ENCODE measurements at regions not wholly inside any gene's neighbourhood (a gene's known extent, or its start where the extent isn't known, plus 50 kb on each side); places are given as distances from the start of the nearest gene placed in this dataset.
"Not testable (repeated sequence)": the region's sequence is repeated elsewhere in the genome, so short reads cannot be mapped to it uniquely, and the experiment has no call there.

DNA sequence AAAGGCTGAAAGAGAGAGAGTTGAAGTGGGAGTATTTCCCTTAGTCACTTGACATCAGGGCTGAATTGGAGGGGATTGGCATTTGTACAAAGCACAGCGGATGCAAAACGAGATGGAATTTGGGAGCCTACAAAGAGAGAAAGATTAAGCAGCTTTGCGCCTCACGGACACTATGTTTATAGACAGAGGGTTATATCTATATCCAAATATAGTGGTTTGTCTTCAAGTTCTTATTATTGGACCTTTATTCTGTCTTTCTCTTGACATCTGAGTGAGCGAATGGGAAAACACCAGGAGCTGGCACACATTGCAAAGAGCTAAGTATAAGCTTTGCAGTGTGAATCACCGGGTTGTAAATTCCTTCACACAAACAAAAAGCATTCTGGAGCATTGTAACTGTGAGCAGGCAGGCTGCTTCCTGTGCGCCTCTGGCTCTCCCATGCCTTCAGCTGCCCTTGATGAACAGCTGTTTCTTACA, 500.2 kb downstream of the STIM2 start:
- DNase-seq (ENCODE audit: low spot score) = no peak

DNA sequence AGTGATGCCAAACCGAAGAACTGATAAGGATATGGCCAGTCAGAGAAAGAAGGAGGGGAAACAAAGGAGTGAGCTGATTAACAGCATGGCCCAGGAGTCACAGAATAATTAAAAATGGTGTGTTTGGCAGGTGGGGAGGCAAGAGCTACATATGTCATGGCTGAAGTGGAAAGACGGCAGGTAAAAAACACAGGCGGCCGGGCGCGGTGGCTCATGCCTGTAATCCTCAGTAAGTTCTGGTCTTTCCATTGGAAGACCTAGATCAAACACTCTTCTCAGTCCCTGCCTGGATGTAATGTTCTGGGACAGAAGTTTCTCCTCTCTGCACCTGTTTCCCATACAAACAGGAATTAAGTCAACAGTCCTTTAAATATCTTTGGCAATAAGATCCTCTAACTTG, 503.9 kb downstream of the STIM2 start:
- DNase-seq (ENCODE audit: low spot score) = no peak

DNA sequence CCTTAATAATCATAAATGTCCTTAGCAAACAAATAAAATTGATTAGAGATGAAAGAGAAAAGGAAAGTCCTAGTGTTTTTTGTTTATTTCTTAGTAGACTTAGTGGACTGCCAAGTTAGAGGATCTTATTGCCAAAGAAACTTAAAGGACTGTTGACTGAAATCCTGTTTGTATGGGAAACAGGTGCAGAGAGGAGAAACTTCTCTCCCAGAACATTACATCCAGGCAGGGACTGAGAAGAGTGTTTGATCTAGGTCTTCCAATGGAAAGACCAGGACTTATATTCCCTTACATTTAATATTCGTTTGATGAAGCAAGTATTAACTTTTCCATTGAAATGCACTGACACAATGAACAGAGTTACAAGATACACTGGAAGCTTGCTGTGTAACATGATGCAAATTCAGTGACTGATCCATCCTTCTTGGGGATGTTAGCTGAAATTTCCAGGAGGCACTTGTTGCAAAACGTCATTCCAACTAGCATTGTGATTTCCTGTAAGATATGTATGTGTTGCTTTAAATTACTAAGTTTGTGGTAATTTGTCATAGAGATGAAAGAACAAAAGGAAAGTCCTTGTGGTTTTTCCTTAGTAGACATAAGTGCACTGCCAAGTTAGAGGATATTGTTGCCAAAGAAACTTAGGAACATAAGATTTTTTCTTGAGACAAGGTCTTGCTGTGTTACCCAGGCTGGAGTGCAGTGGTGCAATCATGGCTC, 505.6 kb downstream of the STIM2 start:
- DNase-seq (ENCODE audit: low spot score) = no peak

DNA sequence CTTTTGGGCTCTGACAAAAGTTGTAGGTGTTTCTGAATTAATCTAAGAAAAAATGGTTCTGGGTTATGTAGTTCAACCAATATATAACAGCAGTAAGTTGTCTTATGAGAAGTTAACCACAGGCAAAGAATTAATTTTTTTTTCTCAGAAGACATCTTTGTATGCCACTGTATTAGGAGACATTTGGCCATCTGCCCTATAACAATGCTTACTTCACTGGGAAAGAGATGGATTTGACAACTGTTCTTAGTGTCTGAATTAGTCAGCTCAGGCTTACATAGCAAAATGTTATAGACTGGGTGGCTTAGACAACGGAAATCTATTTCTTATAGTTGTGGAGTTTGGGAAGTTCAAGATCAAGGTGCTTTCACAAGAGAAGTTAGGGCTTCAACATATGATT, 508.1 kb downstream of the STIM2 start:
- DNase-seq (ENCODE audit: low spot score) = no peak

DNA sequence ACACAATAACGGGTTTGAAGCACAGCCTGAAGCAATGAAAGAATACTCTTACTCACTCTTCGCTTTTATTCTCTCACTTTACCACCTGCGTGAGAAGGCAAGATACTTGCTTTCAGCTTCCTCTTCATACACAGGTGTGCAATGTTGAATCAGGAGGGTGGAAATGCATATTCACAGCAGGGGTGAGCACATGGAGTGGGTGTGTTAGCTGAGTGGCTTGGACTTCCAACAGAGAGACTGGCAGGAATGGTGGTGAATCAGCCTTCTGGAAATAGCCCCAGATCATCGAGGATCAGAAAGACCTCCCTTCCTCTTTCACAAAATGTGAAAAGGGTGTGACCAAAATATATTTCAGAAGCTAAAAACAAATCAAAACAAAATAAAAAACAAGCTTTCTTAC, 521.2 kb downstream of the STIM2 start:
- DNase-seq (ENCODE audit: low spot score) = no peak

DNA sequence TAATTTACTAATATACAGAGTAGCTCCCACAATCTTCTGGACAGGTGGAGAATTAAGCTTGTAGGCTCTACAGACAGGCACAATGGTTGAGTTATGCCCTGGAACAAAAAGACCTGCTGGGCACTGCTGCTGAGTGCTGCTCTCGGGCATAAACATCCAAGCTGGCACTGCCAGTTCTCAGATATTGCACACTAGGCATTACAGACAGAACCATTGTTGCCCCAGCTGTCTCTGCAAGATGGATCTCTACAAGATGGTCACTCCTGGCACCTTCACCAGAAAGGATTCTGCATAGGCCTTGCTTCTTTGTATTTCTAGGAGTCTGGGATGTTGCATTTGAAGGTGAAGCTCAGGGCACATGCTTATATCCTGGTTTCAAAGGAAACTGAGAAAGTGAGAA, 527.1 kb downstream of the STIM2 start:
- peak; percentile 26 for DNase-seq (ENCODE audit: low spot score)

DNA sequence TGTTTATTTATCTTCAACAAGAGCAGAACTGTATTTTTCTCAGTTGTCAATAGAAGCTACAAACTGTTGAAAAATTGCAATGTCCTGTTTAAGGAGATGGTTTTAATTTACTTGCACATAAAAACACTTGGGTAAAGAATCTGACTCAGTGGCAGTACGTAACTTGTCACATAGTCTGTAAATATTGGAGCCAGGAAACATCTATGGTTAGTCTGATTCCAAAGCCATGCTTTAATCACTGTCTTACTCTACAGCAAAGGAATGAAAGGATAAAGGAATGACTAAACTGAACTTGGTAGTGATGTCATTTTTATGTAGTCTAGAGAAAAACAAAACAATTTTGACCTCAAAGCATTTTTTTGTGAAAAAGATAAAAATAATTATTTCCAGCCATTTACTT, 537.2 kb downstream of the STIM2 start:
- DNase-seq (ENCODE audit: low spot score) = no peak

DNA sequence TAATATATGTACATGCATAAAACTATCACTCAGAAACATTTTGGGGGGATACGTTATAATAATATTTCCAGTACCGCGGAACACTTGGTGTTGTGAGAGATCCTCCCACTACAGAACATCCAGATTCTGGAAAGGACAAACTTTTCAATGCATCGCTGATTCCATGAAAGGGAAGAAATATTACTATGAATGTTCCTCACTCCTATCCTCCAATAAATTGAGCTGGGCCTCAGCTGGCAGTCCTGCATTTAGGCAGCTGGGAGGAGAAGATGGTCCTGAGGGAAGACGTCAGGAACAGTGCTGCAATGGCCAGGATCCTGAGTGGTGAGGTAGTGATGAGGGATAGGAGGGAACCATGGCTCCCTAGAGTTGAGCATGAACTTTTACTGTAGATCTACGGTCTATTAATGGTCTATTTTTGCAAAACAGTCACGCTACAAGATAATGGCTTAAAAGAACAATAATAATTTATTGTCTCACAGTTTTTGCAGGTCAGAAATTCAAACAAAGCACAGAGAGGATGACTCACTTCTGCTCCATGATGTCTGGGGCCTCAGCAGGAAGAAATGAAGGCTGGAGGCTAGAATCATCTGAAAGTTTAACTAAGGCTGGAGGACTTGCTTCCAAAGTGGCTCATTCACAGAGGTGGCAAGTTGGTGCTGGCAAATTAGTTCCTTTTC, 538.1 kb downstream of the STIM2 start:
- DNase-seq (ENCODE audit: low spot score) = no peak

DNA sequence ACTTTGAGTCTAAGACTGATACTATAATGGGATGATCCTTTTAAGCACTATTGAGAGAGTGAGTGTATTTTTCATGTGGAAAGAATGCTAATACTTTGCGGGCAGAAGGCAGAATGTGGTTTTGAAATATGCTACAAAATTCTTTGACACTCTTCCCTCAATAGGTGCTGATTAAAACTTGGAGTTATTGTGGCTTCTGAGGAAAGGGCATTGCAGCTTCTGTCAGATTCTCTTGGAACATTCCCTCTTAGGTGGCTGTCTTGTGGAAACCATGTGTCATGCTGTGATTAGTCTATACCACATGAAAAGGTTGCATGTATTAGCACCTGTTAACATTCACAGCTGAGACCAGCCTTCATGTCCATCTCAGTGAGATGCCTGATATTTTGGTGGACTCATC, 547.0 kb downstream of the STIM2 start:
- DNase-seq (ENCODE audit: low spot score) = no peak

DNA sequence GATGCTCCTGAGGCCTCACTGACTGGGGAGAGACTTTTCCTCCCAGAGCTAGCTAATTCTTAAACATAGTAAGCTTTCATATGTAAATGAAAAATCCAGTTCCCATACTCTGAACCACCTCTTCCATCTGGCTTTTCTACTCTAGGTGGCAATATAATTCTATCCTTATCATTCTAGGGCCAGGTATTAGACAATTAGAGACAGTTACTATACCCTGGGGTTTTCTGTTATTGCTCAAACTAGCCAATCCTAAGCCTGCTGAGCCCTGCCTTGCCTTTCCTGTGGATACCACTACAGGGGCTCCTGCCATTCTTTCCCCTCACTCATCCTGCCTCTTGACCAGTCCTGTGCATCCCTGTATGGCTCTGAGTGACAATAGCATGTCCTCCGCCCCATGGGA, 552.0 kb downstream of the STIM2 start:
- DNase-seq (ENCODE audit: low spot score) = no peak

DNA sequence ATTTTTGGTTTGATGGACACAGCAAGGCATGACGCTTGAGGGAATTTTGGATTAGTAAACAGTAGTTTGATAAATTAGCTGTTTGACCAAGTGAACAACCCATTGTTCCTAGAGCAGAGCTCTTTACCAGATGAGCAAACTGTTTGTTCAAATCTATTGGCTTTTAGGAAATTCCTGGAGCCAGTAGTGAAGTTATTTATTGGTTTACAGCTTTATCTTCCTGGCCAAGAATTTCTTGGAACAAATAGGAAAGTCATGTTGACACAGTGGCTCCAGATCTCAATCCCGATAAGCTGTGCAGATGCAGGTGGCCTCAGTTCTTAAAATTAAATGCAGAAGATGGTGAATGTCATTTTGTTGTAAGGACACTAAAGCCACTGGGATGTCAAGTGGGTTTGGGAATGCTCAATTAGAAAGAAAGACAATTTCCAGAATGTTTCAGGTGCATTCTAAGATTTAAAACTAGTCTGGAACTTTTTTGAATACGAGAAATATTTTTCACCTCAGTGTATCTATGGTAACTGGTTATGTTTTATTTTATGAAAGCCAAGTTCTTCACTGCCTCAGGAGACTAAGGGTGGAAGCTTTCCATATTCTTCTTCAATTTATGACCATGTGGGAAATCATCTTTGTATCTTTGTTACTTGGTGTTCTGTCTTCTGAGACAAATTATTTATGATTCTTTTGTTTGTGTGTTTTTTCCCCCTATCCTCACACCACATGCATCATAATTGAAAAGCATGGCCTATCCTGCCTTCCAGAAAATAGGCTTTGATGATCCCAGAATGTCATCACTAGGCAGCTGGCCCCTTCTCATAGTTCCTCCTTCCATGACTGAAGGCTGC, 554.5 kb downstream of the STIM2 start:
- no peak for DNase-seq (ENCODE audit: low spot score)

DNA sequence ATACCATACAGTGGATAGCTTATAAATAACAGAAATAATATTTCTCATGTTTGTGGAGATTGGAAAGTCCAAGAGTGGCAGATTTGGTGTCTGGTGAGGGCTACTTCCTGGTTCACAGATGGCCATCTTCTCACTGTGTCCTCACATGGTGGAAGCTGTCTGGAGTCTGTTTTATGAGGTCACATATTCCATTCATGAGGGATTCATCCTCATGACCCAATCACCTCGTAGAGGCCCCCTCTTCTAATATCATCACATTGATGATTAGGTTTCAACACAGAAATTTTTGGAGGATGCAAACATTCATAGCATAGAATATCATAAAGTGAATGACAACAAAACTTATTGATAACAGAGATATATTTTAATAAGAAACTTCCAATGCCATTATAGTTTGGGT, 568.0 kb downstream of the STIM2 start:
- no peak for DNase-seq (ENCODE audit: low spot score)

DNA sequence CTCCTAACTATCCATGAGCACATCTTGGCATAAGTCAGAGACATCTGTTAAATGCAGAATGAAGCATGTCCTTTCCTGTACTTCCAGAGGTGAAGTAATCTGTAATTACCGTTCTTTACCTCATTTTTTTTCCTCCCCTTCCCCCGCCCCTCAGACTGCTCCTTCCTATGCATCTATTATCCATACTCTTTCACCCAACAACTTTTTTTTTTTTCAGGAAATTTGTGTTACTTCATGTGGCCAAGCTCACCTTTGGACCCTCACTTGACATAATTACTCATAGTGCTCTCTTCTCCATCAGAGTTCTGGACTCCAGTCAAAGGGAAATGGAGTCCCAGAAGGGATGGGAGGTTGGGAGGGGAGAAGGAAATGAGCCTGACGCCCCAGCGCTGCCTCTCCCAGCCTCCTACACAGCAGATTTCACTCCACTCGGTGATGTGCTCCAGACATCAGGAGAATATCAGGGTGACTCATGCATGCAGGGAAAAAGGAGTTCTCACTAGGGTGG, 568.8 kb downstream of the STIM2 start:
- no peak for DNase-seq (ENCODE audit: low spot score)

DNA sequence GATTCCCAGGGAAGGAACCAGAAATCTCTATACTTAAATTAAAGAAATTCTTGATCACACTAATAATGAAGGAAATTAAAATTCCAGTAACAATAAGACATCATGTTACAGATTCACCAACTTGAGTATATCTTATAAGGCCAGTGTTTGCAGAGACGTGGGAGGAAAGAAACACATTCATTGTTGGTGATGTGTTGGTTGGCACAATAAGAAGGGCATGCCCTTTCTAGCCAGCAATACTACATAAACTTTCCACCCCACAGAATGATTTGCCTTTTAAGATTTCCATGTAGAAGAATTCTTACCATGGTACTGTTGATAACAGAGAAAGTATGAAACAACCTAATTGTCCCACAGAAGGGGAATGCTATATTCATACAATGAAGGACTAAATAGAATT, 581.5 kb downstream of the STIM2 start:
- no peak for DNase-seq (ENCODE audit: low spot score)

DNA sequence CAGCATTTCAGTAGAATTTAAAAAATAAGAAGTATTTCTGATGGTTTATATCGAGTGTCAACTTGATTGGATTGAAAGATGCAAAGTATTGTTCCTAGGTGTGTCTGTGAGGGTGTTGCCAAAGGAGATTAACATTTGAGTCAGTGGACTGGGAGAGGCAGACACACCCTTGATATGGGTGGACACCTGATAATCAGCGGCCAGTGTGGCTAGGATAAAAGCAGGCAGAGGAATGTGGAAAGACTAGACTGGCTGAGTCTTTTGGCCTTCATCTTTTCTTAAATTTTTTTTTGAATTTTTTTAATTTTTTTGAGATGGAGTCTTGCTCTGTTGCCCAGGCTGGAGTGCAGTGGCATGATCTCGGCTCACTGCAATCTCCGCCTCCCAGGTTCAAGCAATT, 582.0 kb downstream of the STIM2 start:
- not testable (repeated sequence) for DNase-seq (ENCODE audit: low spot score)

DNA sequence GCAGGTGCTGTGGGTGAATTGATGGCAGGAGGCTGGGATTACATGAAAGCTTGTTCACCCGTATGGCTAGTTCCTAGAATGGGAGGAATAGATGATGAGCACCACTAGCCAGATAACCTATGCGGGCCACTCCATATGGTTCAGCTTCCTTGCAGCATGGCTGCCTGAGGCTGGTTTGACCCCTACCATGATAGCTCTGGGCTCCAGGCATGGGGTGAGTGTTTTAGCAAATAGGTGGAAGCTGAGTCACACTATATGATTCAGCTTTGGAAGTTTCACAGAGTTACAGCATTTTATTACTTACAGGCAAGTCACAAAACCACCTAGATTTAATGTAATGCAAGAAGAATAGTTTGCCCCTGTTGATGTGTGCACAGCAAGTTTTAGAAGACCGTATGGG, 603.2 kb downstream of the STIM2 start:
- DNase-seq (ENCODE audit: low spot score) = no peak

DNA sequence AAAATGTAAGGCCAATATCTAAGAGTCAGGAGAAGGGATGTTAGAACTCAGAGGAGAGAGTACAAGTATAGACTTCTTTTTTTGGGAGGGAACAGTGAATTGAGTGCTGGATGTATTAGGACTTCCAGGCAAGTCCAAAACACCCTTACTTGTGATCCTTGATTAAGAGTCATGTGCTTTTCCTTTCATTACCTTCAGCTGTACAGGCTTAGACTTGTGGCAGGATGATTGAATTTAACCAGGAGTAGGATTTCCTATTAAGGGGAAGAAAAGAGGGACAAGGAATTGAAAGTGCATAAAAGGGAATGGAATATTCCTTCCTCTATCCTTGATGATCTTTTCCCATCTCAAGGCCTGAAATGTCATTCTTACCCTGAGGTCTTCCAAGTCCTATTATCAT, 606.7 kb downstream of the STIM2 start:
- no peak for DNase-seq (ENCODE audit: low spot score)

DNA sequence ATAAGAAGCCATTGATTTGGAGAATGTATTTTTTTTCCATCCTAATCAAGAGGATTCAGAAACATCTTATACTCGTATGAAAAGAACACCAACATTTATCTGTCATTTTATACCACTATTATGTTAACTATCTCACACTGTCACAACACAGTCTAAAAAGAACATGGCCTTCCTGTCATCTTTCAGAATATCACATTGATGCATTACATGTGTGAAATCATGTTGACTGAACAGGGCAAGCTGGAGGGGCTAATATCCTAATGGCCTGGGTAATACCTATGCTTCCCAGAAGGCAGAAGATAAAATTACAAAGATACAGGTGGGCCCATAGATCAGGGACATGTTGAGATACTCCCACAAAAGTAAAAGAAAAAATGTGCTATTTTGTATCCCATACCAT, 611.7 kb downstream of the STIM2 start:
- no peak for DNase-seq (ENCODE audit: low spot score)

DNA sequence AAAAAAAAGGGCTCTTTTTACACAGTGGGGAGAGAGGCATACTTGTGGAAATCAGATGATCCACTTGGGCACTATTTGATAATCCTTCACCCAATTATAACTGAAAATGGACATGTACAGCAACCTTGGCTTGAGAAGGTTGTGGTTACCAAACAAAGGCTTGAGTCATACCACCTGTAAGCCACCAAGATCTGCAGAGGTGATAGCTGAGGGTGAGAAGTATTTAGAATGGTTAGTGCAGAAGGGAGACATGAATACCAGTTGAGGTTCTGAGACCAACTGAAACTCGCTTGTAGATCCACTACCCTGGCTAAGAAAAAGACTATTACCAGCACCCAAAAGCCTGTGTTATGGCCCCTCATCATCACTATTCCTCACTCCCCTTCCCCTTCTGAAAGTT, 614.0 kb downstream of the STIM2 start:
- DNase-seq (ENCODE audit: low spot score) = no peak

DNA sequence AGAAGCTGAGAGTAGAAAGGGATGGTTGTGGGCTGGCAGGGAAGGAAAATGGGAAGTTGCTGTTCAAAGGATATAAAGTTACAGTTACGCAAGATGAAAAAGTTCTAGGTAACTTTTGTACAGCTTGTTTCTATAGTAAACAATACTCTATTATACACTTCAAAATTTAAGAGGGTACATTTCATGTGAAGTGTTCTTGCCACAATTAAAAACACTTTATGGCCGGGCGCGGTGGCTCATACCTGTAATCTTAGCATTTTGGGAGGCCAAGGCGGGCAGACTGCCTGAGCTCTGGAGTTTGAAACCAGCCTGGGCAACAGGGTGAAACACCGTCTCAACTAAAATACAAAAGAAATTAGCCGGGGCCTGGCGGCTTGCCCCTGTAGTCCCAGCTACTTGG, 623.6 kb downstream of the STIM2 start:
- DNase-seq (ENCODE audit: low spot score) = no peak

DNA sequence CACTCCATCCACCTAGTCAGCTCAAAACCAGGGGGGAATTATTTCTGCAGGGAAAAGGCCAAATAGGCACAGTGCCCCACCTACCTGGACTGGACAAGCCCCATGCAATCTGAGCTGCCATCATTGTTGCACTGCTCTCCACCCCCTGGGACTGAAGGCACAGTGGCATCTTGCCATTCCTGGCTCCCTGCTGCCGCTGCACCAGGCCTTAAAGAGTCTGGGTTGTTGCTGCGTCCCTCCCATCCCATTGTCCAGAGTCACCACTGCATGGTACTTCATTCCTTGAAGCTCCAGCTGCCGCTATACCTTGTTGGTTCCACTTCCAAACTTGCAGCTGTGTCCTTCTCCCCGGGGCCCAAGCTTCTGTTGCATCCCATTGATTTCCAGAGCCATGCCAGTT, 629.7 kb downstream of the STIM2 start:
- no peak for DNase-seq (ENCODE audit: low spot score)

DNA sequence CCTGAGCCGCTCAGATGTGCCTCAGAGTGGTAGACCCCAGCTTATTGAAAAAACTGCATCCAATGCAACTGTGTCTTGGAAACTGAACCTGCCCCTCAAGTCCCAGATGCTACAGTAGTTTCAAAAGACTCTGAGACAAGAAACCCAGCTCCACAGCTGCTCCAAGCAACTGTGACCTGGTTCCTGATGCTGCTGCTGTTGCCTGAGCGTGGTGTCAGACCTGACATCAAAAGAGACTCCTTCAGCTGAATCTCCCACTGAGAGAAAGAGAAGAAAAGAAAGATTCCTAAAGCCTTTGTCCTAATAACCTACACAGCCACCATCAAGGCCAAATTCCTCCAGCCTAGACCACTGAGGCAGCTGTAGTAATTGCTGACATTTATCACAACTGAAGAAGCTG, 630.1 kb downstream of the STIM2 start:
- no peak for DNase-seq (ENCODE audit: low spot score)

DNA sequence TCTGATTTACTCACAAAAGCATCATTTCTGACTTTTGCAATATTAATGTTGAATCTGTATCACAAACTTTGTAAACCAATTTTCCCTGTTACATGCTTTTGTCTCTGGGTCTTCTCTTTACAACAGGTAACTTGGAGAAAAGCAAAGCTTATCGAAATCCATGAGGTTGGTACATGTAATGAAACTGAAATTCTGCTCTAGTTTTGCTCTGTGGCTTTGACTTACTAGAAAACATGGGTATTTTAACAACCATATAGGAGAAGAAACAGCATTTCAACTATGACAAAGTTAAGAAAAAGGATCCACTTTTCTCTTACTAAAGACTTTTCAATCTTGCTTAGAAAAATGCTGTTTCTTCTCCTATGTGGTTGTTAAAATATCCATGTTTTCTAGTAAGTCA, 645.8 kb downstream of the STIM2 start:
- no peak for DNase-seq (ENCODE audit: low spot score)
